HUES64 (cell line): ENCODE measurements at regions not wholly inside any gene's neighbourhood (a gene's known extent, or its start where the extent isn't known, plus 50 kb on each side); places are given as distances from the start of the nearest gene placed in this dataset.

Experiments used
- H3K27ac ChIP-seq: 2 replicates; pipeline ENCODE4 v1.7.0; 2013; ENCODE audit warnings: low read depth, low read length, inconsistent platforms
- H3K27me3 ChIP-seq: 2 replicates; pipeline ENCODE4 v1.6.1; 2013; ENCODE audit warnings: mild to moderate bottlenecking, low read length; ENCODE audit not compliant: insufficient read depth
- H3K36me3 ChIP-seq: 2 replicates; pipeline ENCODE4 v1.6.1; 2013; ENCODE audit warnings: mild to moderate bottlenecking, low read length; ENCODE audit not compliant: insufficient read depth
- H3K4me1 ChIP-seq: 2 replicates; pipeline ENCODE4 v1.6.1; 2013; ENCODE audit warnings: mild to moderate bottlenecking, low read length, moderate library complexity; ENCODE audit not compliant: insufficient read depth
- H3K4me3 ChIP-seq: 2 replicates; pipeline ENCODE4 v1.5.1; 2013; ENCODE audit warnings: mild to moderate bottlenecking, low read length, moderate library complexity
- H3K9ac ChIP-seq: 2 replicates; pipeline ENCODE4 v1.6.1; 2013; ENCODE audit warnings: mild to moderate bottlenecking, low read depth, low read length
- H3K9me3 ChIP-seq: 2 replicates; pipeline ENCODE4 v1.6.1; 2013; ENCODE audit warnings: low read depth, low read length; ENCODE audit not compliant: insufficient read depth
- WGBS: fragments of 150-250, 120-280 bp; methylation state at CpG from one replicate; pipeline ENCODE4 v1.1.7; 2013; ENCODE audit warnings: missing lambda C conversion rate; 5-methylcytosine and 5-hydroxymethylcytosine counted together

- Histone ChIP-seq H3K36me3 (no peaks in the 10 kb centered on the region), H3K27me3 (no peaks in the 10 kb centered on the region), H3K27ac (no peak overlapping the region), H3K9ac (no peak overlapping the region), H3K4me1 (no peaks in the 10 kb centered on the region), H3K4me3 (no peak overlapping the region), H3K9me3 (no peaks in the 10 kb centered on the region)
- WGBS = 100% methylated on average over 1 of the region's 1 CpG
These were observed 405.7 kb upstream of the MMADHC start for GRCh38 chr2:149993316-149993715.

DNA sequence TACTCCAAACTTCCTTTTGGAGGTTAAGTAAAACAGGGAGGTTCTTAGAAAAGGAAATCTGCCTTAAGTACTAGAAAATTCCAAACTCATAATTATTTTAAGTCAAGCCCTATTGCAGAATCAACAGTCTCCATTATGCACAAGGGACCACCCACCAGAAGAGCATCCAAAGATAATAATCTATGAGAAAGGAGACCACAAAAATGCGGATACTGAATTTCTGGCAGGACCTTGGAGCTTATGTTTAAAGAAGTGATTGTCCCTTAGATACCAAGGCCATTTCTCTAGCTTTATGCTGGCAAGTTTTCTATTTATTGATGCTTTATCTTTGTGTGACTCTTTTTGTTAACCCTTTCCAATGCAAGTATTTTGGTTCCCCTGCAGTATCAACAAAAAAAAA is 404.0 kb upstream of the MMADHC start:
- WGBS = 100% methylated on average over 1 of the region's 1 CpG
- Histone ChIP-seq H3K27ac (no peak overlapping the region), H3K4me1 (no peaks in the 10 kb centered on the region), H3K9ac (no peak overlapping the region), H3K36me3 (no peaks in the 10 kb centered on the region), H3K4me3 (no peak overlapping the region), H3K27me3 (no peaks in the 10 kb centered on the region), H3K9me3 (no peaks in the 10 kb centered on the region)

- no peak overlapping the region for H3K27ac ChIP-seq
- 80% methylated on average over 2 of the region's 2 CpGs for WGBS
These were observed 403.4 kb upstream of the MMADHC start for GRCh38 chr2:149990965-149991364.

DNA sequence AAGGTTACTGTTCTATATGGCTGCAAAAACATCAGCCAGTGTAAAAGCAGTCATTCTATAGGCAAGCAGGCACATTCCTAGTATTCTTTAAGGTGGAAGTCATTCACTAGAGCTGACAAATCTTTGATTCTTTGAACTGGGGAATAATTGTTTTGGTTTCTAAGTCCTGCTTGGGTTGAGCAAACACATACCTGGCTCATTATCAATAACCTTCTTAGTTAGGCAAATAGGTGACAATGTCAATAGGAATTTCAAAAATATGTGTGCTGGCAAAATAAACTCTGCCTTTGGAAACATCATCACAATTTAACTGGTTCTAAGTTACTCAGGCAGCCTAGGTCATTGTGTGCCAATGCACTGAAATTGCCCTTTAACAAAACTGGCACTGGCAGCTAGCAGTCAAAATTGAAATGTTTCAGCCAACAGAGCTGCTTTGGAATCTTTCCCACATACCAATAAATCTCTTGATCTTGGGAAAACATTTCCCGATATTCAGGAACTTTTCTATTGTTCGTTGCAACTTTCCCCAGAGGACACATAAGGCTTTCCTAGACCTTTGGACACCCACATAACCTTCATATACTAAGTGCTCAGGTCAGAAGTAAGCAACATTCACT is 402.0 kb upstream of the MMADHC start:
- Histone ChIP-seq H3K4me3 (no peak overlapping the region), H3K9ac (no peak overlapping the region), H3K27ac (no peak overlapping the region), H3K9me3 (no peaks in the 10 kb centered on the region), H3K27me3 (no peaks in the 10 kb centered on the region), H3K4me1 (no peaks in the 10 kb centered on the region), H3K36me3 (no peaks in the 10 kb centered on the region)
- WGBS = 93% methylated on average over 2 of the region's 2 CpGs

More at GRCh38 chr2:149990965-149991364, 403.4 kb upstream of the MMADHC start:
- Histone ChIP-seq H3K4me1 (no peaks in the 10 kb centered on the region), H3K36me3 (no peaks in the 10 kb centered on the region), H3K27me3 (no peaks in the 10 kb centered on the region), H3K9ac (no peak overlapping the region), H3K9me3 (no peaks in the 10 kb centered on the region), H3K4me3 (no peak overlapping the region)

GRCh38 chr2:149988361-149988760 is 400.8 kb upstream of the MMADHC start:
- Histone ChIP-seq H3K36me3 (no peaks in the 10 kb centered on the region), H3K4me3 (no peak overlapping the region), H3K27me3 (no peaks in the 10 kb centered on the region), H3K9ac (no peak overlapping the region), H3K4me1 (no peaks in the 10 kb centered on the region), H3K9me3 (no peaks in the 10 kb centered on the region), H3K27ac (no peak overlapping the region)
- WGBS = 98% methylated on average over 4 of the region's 4 CpGs

GRCh38 chr2:149986861-149987260 is 399.3 kb upstream of the MMADHC start:
- H3K27ac ChIP-seq = no peak overlapping the region
- no peaks in the 10 kb centered on the region for H3K9me3 ChIP-seq
- no peaks in the 10 kb centered on the region for H3K4me1 ChIP-seq

GRCh38 chr2:149984311-149984710 is 396.7 kb upstream of the MMADHC start:
- Histone ChIP-seq H3K27ac (no peak overlapping the region), H3K9ac (no peak overlapping the region), H3K4me3 (no peak overlapping the region), H3K4me1 (no peaks in the 10 kb centered on the region), H3K9me3 (no peaks in the 10 kb centered on the region), H3K27me3 (no peaks in the 10 kb centered on the region), H3K36me3 (no peaks in the 10 kb centered on the region)

More at GRCh38 chr2:149986861-149987260, 399.3 kb upstream of the MMADHC start:
- 90% methylated on average over 2 of the region's 2 CpGs for WGBS
- no peak overlapping the region for H3K9ac ChIP-seq
- H3K27me3 ChIP-seq = no peaks in the 10 kb centered on the region
- no peak overlapping the region for H3K4me3 ChIP-seq
- H3K36me3 ChIP-seq = no peaks in the 10 kb centered on the region

DNA sequence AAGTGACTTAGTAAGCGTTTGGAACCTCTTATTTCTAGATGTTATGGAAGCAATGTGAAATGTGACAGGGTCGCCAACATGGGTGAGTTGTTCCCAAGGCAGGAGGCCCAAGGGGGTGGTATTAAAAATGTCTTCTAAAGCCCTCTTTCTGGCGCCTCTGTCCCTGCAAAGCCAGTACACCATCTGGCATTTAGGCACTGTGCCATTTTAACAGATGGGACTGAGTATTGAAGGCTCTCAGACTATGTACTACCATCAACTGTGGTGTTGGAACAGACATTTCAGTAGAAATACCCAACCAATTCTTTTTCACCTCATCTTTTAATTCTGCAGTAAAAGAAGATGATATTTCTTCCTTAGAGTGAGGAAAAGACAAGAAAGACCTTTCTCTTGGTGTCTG is 384.5 kb upstream of the MMADHC start:
- WGBS = 94% methylated on average over 3 of the region's 3 CpGs
- Histone ChIP-seq H3K9me3 (no peaks in the 10 kb centered on the region), H3K27me3 (no peaks in the 10 kb centered on the region), H3K4me3 (no peak overlapping the region), H3K4me1 (no peaks in the 10 kb centered on the region), H3K36me3 (no peaks in the 10 kb centered on the region), H3K9ac (no peak overlapping the region), H3K27ac (no peak overlapping the region)

DNA sequence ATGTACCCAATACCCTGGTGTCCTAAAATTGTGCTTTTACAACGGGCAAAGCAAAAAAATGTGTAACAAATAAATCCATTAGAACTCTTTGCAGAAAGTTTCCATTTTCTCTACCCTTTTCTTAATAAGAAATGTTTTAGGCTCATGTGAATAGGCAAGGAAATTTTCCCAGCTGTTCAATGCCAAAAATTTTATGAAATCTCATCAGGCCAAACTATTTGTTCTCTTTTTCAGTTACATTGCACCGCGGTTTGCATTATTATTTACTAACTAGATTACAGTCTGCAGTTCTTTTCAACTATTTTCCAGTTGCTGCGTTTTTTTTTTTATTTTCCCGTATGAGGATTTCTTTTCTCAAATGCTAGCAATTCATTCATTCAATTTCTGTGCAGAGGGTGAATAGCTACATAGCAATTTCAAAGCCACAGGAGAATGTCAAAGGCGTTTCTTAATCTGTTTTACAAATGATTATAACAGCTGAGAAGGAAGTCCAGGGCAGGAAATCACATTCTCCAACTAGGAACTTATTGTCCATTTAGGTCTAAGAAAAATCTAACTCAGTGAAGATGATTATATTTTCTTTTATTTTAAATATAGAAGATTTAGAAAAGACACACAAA is 367.5 kb upstream of the MMADHC start:
- no peaks in the 10 kb centered on the region for H3K9me3 ChIP-seq
- no peak overlapping the region for H3K27ac ChIP-seq
- no peaks in the 10 kb centered on the region for H3K36me3 ChIP-seq
- no peak overlapping the region for H3K9ac ChIP-seq
- 91% methylated on average over 6 of the region's 6 CpGs for WGBS
- no peaks in the 10 kb centered on the region for H3K27me3 ChIP-seq
- no peak overlapping the region for H3K4me3 ChIP-seq
- no peaks in the 10 kb centered on the region; the same call in 1 of the 2 replicates for H3K4me1 ChIP-seq

DNA sequence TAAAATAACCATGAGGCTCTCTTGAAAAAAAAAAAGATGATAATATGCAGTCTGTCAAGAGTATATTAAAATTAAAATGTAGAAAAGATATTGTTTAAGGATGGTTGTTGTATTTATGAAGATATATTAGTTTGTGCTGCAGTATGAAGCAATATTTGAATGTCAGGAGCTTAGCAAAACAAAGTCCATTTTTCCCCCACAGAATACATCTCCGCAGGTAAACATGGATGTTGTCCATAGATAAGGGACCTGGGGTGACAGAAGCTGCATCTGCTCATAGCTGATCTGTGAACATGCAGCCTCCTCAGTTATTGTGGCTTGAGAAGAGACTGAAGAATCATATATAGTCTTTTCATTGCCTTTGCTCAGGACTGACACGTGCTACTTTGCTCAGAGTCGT is 366.1 kb upstream of the MMADHC start:
- no peaks in the 10 kb centered on the region for H3K36me3 ChIP-seq
- H3K27me3 ChIP-seq = no peaks in the 10 kb centered on the region
- H3K9ac ChIP-seq = no peak overlapping the region
- no peak overlapping the region for H3K4me3 ChIP-seq
- H3K9me3 ChIP-seq = no peaks in the 10 kb centered on the region
- H3K4me1 ChIP-seq = no peaks in the 10 kb centered on the region; the same call in 1 of the 2 replicates
- WGBS = 97% methylated on average over 3 of the region's 3 CpGs
- H3K27ac ChIP-seq = no peak overlapping the region

DNA sequence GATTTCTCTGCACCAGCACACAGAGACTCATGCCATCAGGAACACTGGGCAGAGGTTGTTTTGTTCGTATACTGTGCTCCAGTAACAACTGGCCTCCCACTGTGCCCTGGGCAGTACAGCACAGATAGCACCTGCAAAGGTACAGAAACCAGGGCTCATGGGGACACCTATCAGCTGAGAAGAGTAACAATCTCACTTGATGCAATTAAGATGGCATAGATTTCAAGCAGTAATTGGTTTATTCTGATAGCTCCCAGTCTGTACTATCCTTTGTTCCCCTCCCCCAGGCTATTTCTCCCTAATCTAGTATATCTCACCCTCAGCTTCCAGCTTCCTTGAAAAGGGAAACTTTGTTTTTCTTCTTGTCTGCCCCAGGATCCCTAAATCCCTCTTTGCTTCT is 343.9 kb upstream of the MMADHC start:
- no peaks in the 10 kb centered on the region for H3K27me3 ChIP-seq
- H3K27ac ChIP-seq = no peak overlapping the region
- H3K9me3 ChIP-seq = no peaks in the 10 kb centered on the region
- no peaks in the 10 kb centered on the region for H3K4me1 ChIP-seq
- no peak overlapping the region for H3K4me3 ChIP-seq
- H3K36me3 ChIP-seq = no peaks in the 10 kb centered on the region
- WGBS = 81% methylated on average over 1 of the region's 1 CpG
- H3K9ac ChIP-seq = no peak overlapping the region

DNA sequence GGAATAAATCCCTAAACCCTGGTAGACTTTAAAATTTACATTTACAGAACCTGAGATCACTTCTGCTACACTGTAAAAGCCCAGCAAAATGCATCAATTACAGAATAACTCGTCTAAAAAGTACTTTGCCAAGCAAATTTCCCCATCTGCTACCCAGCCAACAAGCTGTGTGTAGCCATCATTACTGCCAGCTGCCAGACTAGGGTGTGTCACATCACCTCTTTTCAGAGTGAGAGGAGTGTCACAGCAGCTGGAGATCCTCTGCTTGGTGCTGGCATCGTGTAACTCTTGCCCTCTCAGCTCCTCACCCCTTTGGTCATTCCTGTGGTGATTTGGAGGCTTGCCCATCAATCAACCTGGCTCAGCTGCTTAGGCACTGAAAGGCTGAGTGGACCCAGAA is 340.4 kb upstream of the MMADHC start:
- WGBS = 84% methylated on average over 2 of the region's 2 CpGs
- Histone ChIP-seq H3K4me1 (no peaks in the 10 kb centered on the region), H3K9me3 (no peaks in the 10 kb centered on the region), H3K27ac (no peak overlapping the region), H3K27me3 (no peaks in the 10 kb centered on the region), H3K4me3 (no peak overlapping the region), H3K36me3 (no peaks in the 10 kb centered on the region), H3K9ac (no peak overlapping the region)
